Progenitor cell of endocrine pancreas (in vitro differentiated cells): ENCODE measurements at regions not wholly inside any gene's neighbourhood (a gene's known extent, or its start where the extent isn't known, plus 50 kb on each side); places are given as distances from the start of the nearest gene placed in this dataset.
"Not testable (repeated sequence)": the region's sequence is repeated elsewhere in the genome, so short reads cannot be mapped to it uniquely, and the experiment has no call there.

Experiments used
- DNase-seq: peaks from one replicate; pipeline ENCODE4 v3.0.0; 2021; ENCODE audit warnings: low spot score; ENCODE audit not compliant: unreplicated experiment
- H3K27ac Mint-ChIP-seq: 2 replicates; pipeline ENCODE4 v1.8.0; 2021; ENCODE audit warnings: mild to moderate bottlenecking, moderate library complexity, mixed read lengths
- H3K27me3 Mint-ChIP-seq: 2 replicates; pipeline ENCODE4 v1.8.0; 2021; ENCODE audit warnings: mixed read lengths
- H3K36me3 Mint-ChIP-seq: 2 replicates; pipeline ENCODE4 v1.8.0; 2022; ENCODE audit warnings: mixed read lengths; ENCODE audit not compliant: insufficient read depth
- H3K4me1 Mint-ChIP-seq: 2 replicates; pipeline ENCODE4 v1.8.0; 2021; ENCODE audit warnings: low read depth, mixed read lengths
- H3K4me3 Mint-ChIP-seq: 2 replicates; pipeline ENCODE4 v1.8.0; 2021; ENCODE audit warnings: low read depth, mild to moderate bottlenecking, moderate library complexity, mixed read lengths
- H3K9me3 Mint-ChIP-seq: 2 replicates; pipeline ENCODE4 v1.8.0; 2021; ENCODE audit warnings: low read depth, mixed read lengths
- TF ChIP-seq, protein P1 (sequence below): fragments of 200-600 bp; sonication (generic); IDR thresholded peaks from one replicate; pipeline ENCODE4 v1.5.0; 2021; ENCODE audit warnings: antibody characterized with exemption, mild to moderate bottlenecking; ENCODE audit not compliant: unreplicated experiment

DNA sequence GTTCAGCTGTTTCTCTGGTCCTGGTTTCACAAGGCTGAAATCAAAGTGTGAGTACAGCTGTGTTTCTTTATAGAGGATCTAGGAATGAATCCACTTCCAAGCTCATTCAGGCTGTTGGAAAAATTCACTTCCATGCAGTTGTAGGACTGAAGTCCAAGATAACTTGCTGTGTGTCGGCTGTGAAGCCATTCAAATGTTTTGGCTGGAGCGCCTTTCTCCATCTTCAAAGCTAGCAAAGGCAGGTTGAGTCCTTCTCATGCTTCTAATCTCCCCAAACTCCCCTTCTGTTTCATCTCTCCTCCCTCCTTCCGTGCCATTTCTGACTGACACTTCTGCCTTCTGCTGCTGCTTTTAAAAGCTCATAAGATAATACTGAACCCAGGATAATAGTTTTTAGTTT lies 1195.4 kb upstream of the LRRN3 start:
- TF ChIP-seq, protein P1, sequence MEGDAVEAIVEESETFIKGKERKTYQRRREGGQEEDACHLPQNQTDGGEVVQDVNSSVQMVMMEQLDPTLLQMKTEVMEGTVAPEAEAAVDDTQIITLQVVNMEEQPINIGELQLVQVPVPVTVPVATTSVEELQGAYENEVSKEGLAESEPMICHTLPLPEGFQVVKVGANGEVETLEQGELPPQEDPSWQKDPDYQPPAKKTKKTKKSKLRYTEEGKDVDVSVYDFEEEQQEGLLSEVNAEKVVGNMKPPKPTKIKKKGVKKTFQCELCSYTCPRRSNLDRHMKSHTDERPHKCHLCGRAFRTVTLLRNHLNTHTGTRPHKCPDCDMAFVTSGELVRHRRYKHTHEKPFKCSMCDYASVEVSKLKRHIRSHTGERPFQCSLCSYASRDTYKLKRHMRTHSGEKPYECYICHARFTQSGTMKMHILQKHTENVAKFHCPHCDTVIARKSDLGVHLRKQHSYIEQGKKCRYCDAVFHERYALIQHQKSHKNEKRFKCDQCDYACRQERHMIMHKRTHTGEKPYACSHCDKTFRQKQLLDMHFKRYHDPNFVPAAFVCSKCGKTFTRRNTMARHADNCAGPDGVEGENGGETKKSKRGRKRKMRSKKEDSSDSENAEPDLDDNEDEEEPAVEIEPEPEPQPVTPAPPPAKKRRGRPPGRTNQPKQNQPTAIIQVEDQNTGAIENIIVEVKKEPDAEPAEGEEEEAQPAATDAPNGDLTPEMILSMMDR = no peak
- H3K27me3 Mint-ChIP-seq = peaks cover 4% of the 10 kb centered on the region
- no peaks in the 10 kb centered on the region for H3K9me3 Mint-ChIP-seq
- H3K27ac Mint-ChIP-seq = no peak overlapping the region
- no peak for DNase-seq
- no peak overlapping the region for H3K4me3 Mint-ChIP-seq
- H3K4me1 Mint-ChIP-seq = no peaks in the 10 kb centered on the region
- H3K36me3 Mint-ChIP-seq = no peaks in the 10 kb centered on the region

DNA sequence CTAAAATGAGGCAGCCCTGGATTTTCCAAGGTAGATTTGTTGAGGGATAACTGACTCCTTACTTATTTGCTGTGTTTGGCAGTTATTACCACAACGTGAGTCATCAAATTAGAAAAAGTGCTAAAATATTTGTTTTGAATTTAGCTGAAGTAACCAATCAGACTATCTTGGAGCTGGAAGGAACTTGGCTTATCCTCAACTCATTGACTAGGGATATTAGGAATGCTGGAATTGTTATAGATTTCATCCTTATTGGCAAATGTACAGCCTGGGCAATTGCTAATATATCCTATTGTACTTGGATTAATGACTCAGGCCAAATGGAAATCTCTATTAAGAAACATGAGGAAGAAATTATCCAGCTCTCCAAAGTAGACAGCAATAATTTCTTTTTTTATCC lies 1189.0 kb upstream of the LRRN3 start:
- Mint-ChIP-seq H3K4me3 (no peak overlapping the region), H3K36me3 (no peaks in the 10 kb centered on the region), H3K4me1 (no peaks in the 10 kb centered on the region), H3K9me3 (peaks cover 3% of the 10 kb centered on the region), H3K27ac (no peak overlapping the region), H3K27me3 (no peaks in the 10 kb centered on the region)
- TF ChIP-seq, protein P1 = no peak
- DNase-seq = no peak

DNA sequence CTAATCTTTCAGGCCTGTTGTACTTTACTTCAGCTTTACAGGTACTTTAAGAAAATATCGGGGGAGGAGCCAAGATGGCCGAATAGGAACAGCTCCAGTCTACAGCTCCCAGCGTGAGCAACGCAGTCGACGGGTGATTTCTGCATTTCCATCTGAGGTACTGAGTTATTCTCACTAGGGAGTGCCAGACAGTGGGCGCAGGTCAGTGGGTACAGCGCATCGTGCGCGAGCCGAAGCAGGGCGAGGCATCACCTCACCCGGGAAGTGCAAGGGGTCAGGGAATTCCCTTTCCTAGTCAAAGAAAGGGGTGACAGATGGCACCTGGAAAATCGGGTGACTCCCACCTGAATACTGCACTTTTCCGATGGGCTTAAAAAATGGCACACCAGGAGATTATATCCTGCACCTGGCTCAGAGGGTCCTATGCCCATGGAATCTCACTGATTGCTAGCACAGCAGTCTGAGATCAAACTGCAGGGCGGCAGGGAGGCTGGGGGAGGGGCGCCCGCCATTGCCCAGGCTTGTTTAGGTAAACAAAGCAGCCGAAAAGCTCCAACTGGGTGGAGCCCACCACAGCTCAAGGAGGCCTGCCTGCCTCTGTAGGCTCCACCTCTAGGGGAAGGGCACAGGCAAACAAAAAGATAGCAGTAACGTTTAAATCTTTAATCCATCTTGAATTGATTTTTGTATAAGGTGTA lies 1185.4 kb upstream of the LRRN3 start:
- H3K9me3 Mint-ChIP-seq = peaks cover 14% of the 10 kb centered on the region
- H3K27ac Mint-ChIP-seq, H3K27me3 Mint-ChIP-seq, H3K36me3 Mint-ChIP-seq, DNase-seq, H3K4me1 Mint-ChIP-seq, H3K4me3 Mint-ChIP-seq: not testable (repeated sequence)

DNA sequence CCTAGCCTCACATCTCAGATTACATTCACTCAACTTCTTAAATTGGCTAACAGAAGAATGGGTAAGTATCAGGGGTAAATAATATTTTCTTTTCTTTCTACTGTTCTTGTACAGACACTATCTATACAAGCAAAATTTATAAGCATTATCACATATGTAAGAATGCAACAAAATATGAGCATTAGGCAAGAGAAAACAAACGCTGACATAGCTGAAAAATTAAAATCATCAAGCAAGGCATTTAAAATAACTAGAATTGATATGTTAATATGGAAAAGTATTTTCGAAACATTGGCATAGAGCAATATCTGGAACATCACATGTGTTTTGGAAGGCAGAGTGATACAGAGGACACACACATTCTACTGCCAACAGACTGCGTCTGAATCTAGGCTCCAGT lies 1175.3 kb upstream of the LRRN3 start:
- Mint-ChIP-seq H3K4me1 (no peaks in the 10 kb centered on the region), H3K36me3 (no peaks in the 10 kb centered on the region), H3K27me3 (no peaks in the 10 kb centered on the region), H3K27ac (no peak overlapping the region), H3K9me3 (no peaks in the 10 kb centered on the region), H3K4me3 (no peak overlapping the region)
- no peak for DNase-seq
- TF ChIP-seq, protein P1 = no peak

DNA sequence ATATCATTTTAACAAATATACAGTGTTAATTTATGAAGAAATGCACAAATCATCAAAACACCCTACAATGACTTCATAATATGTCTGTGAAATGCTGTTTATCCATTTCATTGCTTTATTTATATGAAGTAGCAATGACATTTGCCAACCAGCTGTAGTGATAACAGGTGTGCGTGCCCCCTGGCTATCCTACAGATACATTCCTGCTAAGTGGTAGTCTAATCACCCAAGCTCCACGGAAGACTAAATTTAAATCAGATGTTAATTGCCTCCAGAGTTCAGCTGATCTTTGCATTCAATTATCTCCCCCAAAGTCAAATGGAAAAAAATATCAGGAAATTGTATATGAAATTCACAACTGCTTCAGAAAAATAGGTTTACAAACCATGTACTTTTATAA lies 1164.2 kb upstream of the LRRN3 start:
- no peaks in the 10 kb centered on the region for H3K27me3 Mint-ChIP-seq
- no peak overlapping the region for H3K27ac Mint-ChIP-seq
- peaks cover 7% of the 10 kb centered on the region for H3K4me1 Mint-ChIP-seq
- no peaks in the 10 kb centered on the region for H3K36me3 Mint-ChIP-seq
- no peak for DNase-seq
- no peak overlapping the region for H3K4me3 Mint-ChIP-seq
- peaks cover 24% of the 10 kb centered on the region for H3K9me3 Mint-ChIP-seq
- TF ChIP-seq, protein P1 = no peak

DNA sequence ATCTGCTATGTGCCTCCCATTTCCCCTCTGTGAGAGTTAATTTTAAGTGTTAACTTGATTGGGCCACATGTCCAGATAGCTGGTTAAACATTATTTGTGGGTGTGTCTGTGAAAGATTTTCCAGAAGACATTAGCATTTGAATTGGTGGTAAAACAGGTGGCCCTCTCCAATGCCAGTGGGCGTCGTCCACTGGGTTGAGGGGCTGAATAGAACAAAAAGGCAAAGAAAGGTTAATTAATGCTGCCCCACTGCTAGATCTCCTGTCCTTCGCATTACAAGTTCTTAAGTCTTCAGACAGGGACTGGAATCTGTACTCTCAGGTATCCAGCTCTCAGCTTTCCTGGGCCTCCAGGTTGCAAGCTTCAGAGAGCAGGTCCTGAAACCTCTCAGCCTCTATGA lies 1160.9 kb upstream of the LRRN3 start:
- H3K4me3 Mint-ChIP-seq = no peak overlapping the region
- H3K4me1 Mint-ChIP-seq = peaks cover 7% of the 10 kb centered on the region
- no peak for DNase-seq
- H3K36me3 Mint-ChIP-seq = no peaks in the 10 kb centered on the region
- TF ChIP-seq, protein P1 = no peak
- H3K27me3 Mint-ChIP-seq = no peaks in the 10 kb centered on the region
- H3K9me3 Mint-ChIP-seq = peaks cover 5% of the 10 kb centered on the region
- H3K27ac Mint-ChIP-seq = no peak overlapping the region
